ENCODE measurements at regions not wholly inside any gene's neighbourhood (a gene's known extent, or its start where the extent isn't known, plus 50 kb on each side); places are given as distances from the start of the nearest gene placed in this dataset.

- Mint-ChIP-seq H3K27ac (no peak overlapping the region), H3K4me1 (no peaks in the 10 kb centered on the region), H3K4me3 (no peak overlapping the region), H3K36me3 (no peaks in the 10 kb centered on the region), H3K9me3 (peaks cover 4% of the 10 kb centered on the region)
- DNase-seq (ENCODE audit: low spot score in 2 of 2) (no peak), ATAC-seq (no peak)
Measured at GRCh38 chr2:117644403-117644802, 170.1 kb upstream of the DDX18 start.

- peaks cover 4% of the 10 kb centered on the region for H3K9me3 Mint-ChIP-seq
- H3K4me1 Mint-ChIP-seq: no peaks in the 10 kb centered on the region
- no peaks in the 10 kb centered on the region for H3K36me3 Mint-ChIP-seq
- DNase-seq (ENCODE audit: low spot score in 2 of 2) (no peak), ATAC-seq (no peak)
- H3K4me3 Mint-ChIP-seq: no peak overlapping the region
- H3K27ac Mint-ChIP-seq: no peak overlapping the region
Measured at GRCh38 chr2:117645458-117645857, 169.0 kb upstream of the DDX18 start.

GRCh38 chr2:117646099-117646498, 168.4 kb upstream of the DDX18 start:
- ATAC-seq (no peak), DNase-seq (ENCODE audit: low spot score in 2 of 2) (no peak)
- no peak overlapping the region for H3K4me3 Mint-ChIP-seq
- H3K27ac Mint-ChIP-seq: no peak overlapping the region
- no peaks in the 10 kb centered on the region for H3K4me1 Mint-ChIP-seq
- H3K9me3 Mint-ChIP-seq: peaks cover 4% of the 10 kb centered on the region
- no peaks in the 10 kb centered on the region for H3K36me3 Mint-ChIP-seq

DNA sequence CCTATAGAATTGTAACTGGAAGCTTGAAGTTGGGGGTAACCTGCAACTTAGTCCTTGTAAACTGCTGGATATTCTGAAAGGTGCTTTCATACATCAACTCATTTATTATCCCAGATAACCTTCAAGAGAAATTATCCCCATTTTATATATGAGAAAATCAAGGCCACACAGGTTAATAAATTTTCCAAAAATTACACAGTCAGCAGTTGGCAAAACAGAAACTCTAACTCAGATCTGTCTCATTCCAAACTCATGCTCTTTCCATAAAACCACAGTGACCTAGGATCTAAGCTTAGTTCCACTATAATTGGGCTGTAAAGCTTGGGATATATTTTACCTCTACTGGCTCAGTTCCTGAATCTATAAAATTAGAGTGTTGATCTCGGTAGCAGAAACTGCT, 167.6 kb upstream of the DDX18 start:
- DNase-seq (ENCODE audit: low spot score in 2 of 2) (no peak), ATAC-seq (no peak)
- Mint-ChIP-seq H3K4me3 (no peak overlapping the region), H3K27ac (no peak overlapping the region), H3K36me3 (no peaks in the 10 kb centered on the region), H3K4me1 (no peaks in the 10 kb centered on the region), H3K9me3 (peaks cover 4% of the 10 kb centered on the region)

- Mint-ChIP-seq H3K27ac (no peak overlapping the region), H3K36me3 (no peaks in the 10 kb centered on the region), H3K9me3 (no peaks in the 10 kb centered on the region), H3K4me3 (no peak overlapping the region), H3K4me1 (no peaks in the 10 kb centered on the region)
- ATAC-seq (no peak), DNase-seq (ENCODE audit: low spot score in 2 of 2) (no peak)
Measured at GRCh38 chr2:117656546-117656945, 157.9 kb upstream of the DDX18 start.

DNA sequence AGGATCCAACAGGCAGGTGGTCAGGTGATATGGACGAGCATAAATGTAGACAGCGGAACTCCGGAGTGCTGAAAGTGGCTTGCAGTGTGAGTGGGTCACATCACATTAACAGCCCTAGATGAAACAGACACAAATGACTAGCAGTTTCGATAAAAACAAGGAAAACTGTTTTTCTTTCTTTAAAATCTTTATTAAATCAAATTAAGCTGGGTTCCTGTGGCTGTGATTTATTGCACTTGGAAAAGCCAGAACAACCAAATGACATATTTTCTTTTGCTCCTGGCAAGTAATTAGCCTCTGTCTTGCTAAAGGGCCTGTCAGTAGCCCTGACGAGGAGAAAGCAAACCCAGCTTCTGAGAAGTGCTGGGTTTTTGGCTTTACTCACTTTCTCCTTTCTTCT, 152.9 kb upstream of the DDX18 start:
- Mint-ChIP-seq H3K27ac (no peak overlapping the region), H3K9me3 (no peaks in the 10 kb centered on the region), H3K4me3 (no peak overlapping the region), H3K36me3 (no peaks in the 10 kb centered on the region), H3K4me1 (no peaks in the 10 kb centered on the region)
- ATAC-seq: no peak
- no peak for DNase-seq (ENCODE audit: low spot score in 2 of 2)

DNA sequence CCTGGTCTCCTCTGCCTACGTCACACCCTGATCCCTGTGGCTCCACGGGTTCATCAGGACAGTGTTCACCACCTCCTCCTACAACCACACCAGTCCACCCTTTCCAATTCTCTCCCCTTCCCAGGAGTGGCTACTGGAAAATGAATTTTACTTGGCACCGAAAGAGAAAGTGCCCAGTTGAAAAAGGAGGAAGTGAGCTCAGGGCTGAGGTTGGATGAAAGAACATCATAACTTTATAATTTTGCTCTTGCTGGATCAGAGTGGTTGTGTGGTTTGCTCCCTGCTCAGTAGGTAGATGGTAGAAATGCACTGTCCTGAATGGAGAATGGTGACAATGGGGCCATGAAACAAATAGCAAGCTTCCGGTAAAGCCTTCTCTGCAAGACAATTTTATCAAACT, 140.3 kb upstream of the DDX18 start:
- no peaks in the 10 kb centered on the region for H3K36me3 Mint-ChIP-seq
- no peak for DNase-seq (ENCODE audit: low spot score in 2 of 2)
- ATAC-seq: no peak
- no peaks in the 10 kb centered on the region for H3K4me1 Mint-ChIP-seq
- H3K27ac Mint-ChIP-seq: no peak overlapping the region
- H3K4me3 Mint-ChIP-seq: no peak overlapping the region
- H3K9me3 Mint-ChIP-seq: no peaks in the 10 kb centered on the region

DNA sequence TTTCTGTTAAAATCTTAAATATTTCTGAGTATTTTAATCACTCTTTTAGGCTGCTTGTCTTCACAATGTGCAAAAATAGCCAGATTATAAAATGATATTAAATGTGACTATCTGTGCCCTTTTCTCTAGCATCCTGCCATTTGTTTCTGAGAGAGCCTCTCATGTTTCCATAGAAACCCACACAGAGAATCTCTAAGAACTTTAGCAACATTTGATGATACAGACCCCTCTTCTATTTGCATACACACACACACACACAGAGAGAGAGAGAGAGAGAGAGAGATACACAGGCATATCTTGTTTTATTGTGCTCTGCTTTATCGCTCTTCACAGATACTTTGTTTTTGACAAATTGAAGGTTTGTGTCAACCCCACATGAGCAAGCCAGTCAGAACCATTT, 134.5 kb upstream of the DDX18 start:
- H3K9me3 Mint-ChIP-seq: no peaks in the 10 kb centered on the region
- no peaks in the 10 kb centered on the region for H3K36me3 Mint-ChIP-seq
- no peaks in the 10 kb centered on the region for H3K4me1 Mint-ChIP-seq
- DNase-seq (ENCODE audit: low spot score in 2 of 2) (no peak), ATAC-seq (no peak)
- no peak overlapping the region for H3K27ac Mint-ChIP-seq
- H3K4me3 Mint-ChIP-seq: no peak overlapping the region

- DNase-seq (ENCODE audit: low spot score in 2 of 2): no peak
- no peak overlapping the region for H3K27ac Mint-ChIP-seq
- no peaks in the 10 kb centered on the region for H3K9me3 Mint-ChIP-seq
- ATAC-seq: no peak
- H3K4me3 Mint-ChIP-seq: no peak overlapping the region
- no peaks in the 10 kb centered on the region for H3K4me1 Mint-ChIP-seq
- H3K36me3 Mint-ChIP-seq: no peaks in the 10 kb centered on the region
Measured at GRCh38 chr2:117684919-117685318, 129.6 kb upstream of the DDX18 start.

DNA sequence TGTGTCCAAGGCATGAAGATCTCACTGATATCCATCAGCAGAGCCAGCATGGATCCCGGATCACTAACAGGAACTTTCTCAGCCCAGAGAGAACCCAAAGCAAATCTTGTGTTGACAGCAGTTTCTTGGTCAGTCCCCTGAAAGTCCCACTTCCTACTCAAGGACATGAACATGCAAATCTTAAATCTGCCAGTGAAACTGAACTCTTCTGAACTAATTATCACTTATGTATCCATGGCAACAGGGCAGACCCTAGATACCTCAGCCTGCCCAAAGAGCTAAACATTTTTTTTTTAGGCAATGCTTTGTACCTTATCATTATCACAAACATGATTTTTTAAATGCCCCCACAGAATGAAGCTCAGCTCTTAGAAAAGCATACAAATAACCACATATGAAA, 127.8 kb upstream of the DDX18 start:
- H3K27ac Mint-ChIP-seq: no peak overlapping the region
- no peak for ATAC-seq
- no peaks in the 10 kb centered on the region for H3K9me3 Mint-ChIP-seq
- H3K4me1 Mint-ChIP-seq: no peaks in the 10 kb centered on the region
- H3K36me3 Mint-ChIP-seq: no peaks in the 10 kb centered on the region
- DNase-seq (ENCODE audit: low spot score in 2 of 2): no peak
- no peak overlapping the region for H3K4me3 Mint-ChIP-seq

- ATAC-seq: no peak
- H3K9me3 Mint-ChIP-seq: no peaks in the 10 kb centered on the region
- no peak overlapping the region for H3K4me3 Mint-ChIP-seq
- H3K4me1 Mint-ChIP-seq: no peaks in the 10 kb centered on the region
- DNase-seq (ENCODE audit: low spot score in 2 of 2): no peak
- no peak overlapping the region for H3K27ac Mint-ChIP-seq
- no peaks in the 10 kb centered on the region for H3K36me3 Mint-ChIP-seq
Measured at GRCh38 chr2:117691595-117691994, 122.9 kb upstream of the DDX18 start.

- no peaks in the 10 kb centered on the region for H3K36me3 Mint-ChIP-seq
- no peak for ATAC-seq
- no peak overlapping the region for H3K4me3 Mint-ChIP-seq
- DNase-seq (ENCODE audit: low spot score in 2 of 2): no peak
- H3K27ac Mint-ChIP-seq: no peak overlapping the region
- no peaks in the 10 kb centered on the region for H3K9me3 Mint-ChIP-seq
- no peaks in the 10 kb centered on the region for H3K4me1 Mint-ChIP-seq
Measured at GRCh38 chr2:117692001-117692763, 122.3 kb upstream of the DDX18 start.

DNA sequence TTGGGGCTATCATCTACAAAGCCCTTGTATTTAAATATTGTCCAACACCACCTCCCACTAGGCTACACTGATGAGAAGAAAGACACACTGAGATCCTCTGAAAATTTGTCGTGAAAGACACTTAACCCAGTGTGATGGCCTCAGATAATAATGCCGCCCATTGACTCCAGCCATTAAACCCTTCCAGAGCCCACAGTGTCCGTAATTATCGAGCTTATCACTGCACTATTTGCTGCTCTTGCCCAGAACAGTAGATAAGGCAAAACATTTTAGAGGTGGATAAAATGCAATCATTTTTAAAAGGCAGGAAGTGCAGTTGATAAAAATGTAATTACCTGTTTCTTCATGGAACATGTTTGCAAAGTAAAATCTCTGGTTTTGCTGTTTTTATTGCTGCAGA, 121.3 kb upstream of the DDX18 start:
- no peak for DNase-seq (ENCODE audit: low spot score in 2 of 2)
- no peaks in the 10 kb centered on the region for H3K36me3 Mint-ChIP-seq
- H3K4me1 Mint-ChIP-seq: no peaks in the 10 kb centered on the region
- no peak overlapping the region for H3K4me3 Mint-ChIP-seq
- no peak overlapping the region for H3K27ac Mint-ChIP-seq
- H3K9me3 Mint-ChIP-seq: no peaks in the 10 kb centered on the region
- no peak for ATAC-seq

GRCh38 chr2:117693651-117694050, 120.8 kb upstream of the DDX18 start:
- Mint-ChIP-seq H3K9me3 (no peaks in the 10 kb centered on the region), H3K4me3 (no peak overlapping the region), H3K4me1 (no peaks in the 10 kb centered on the region), H3K36me3 (no peaks in the 10 kb centered on the region), H3K27ac (no peak overlapping the region)
- ATAC-seq: no peak
- no peak for DNase-seq (ENCODE audit: low spot score in 2 of 2)

DNA sequence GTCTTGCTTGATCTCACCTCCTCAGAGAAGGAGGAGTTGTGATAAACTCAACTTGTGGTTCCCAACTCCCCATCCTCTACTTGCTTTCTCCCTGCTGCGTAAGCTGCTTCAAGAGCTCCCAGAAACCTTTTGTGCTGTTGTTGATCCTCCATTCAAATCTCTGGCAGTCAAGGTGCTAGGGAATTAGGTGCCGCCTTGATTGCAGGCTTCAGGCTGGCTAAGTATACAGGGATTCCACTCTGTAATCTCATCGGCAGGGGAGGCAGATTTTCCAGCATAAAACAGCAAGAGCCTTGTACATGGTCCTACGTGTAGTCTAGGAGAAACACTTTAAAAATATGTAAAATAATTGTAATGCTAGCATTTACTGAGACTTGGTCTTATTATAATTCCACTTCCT, 116.2 kb upstream of the DDX18 start:
- Mint-ChIP-seq H3K36me3 (no peaks in the 10 kb centered on the region), H3K9me3 (no peaks in the 10 kb centered on the region), H3K27ac (no peak overlapping the region), H3K4me1 (no peaks in the 10 kb centered on the region), H3K4me3 (no peak overlapping the region)
- ATAC-seq: no peak
- DNase-seq (ENCODE audit: low spot score in 2 of 2): no peak

DNA sequence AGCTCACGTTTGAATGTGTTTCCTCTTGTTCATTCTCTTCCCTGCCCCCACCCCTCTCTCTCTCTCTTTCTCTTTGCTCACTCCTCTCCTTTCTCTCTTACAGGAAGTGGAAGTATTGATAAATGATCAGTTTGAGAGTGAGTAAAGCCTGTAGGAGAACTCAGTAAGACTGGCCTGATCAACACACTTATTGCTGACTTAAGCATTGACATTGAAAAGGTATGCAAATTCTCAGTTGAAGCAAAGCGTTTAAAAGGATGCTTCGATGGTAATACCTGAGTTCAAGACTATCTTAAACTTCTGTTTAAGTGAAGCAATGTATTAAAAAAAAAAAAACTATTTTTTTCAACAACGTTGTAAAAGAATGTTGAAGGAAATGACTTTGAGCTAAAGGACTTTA, 115.7 kb upstream of the DDX18 start:
- Mint-ChIP-seq H3K27ac (no peak overlapping the region), H3K36me3 (no peaks in the 10 kb centered on the region), H3K4me3 (no peak overlapping the region), H3K9me3 (no peaks in the 10 kb centered on the region), H3K4me1 (no peaks in the 10 kb centered on the region)
- DNase-seq (ENCODE audit: low spot score in 2 of 2) (no peak), ATAC-seq (no peak)

DNA sequence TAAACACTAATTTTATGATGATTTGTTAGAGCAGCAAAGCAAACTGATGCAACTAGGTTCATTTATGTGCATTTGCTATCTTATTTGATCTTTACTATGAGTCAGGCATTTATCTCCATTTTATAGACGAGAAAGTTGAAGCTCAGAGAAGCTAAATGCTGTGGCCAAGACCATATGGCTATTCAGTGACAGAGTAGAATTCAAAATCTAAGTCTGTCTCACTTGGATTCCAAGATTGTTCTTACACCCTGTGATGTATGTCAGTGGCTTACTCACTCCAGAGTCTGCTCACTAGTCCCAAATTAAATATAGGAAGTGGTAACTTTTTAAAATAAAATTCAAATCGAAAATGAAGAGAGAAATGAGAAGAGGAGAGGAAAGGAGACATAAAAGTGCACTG, 114.0 kb upstream of the DDX18 start:
- no peaks in the 10 kb centered on the region for H3K9me3 Mint-ChIP-seq
- no peak overlapping the region for H3K4me3 Mint-ChIP-seq
- DNase-seq (ENCODE audit: low spot score in 2 of 2) (no peak), ATAC-seq (no peak)
- no peak overlapping the region for H3K27ac Mint-ChIP-seq
- H3K4me1 Mint-ChIP-seq: no peaks in the 10 kb centered on the region
- no peaks in the 10 kb centered on the region for H3K36me3 Mint-ChIP-seq
